H9 (cell line): ENCODE measurements at regions not wholly inside any gene's neighbourhood (a gene's known extent, or its start where the extent isn't known, plus 50 kb on each side); places are given as distances from the start of the nearest gene placed in this dataset.

Experiments used
- DNase-seq: peaks from one replicate; pipeline ENCODE4 v3.0.0-alpha.2; 2017
- H2AFZ ChIP-seq: one replicate; pipeline ENCODE4 v1.6.1; 2013; ENCODE audit warnings: mild to moderate bottlenecking, low read length, control low read depth, moderate library complexity
- H2AK5ac ChIP-seq: 2 replicates; pipeline ENCODE4 v1.6.1; 2013; ENCODE audit warnings: low read length, control low read depth, mixed read lengths; ENCODE audit not compliant: insufficient read length
- H2BK120ac ChIP-seq: one replicate; pipeline ENCODE4 v1.6.1; 2013; ENCODE audit warnings: low read depth, mild to moderate bottlenecking, low read length, control low read depth, inconsistent platforms; ENCODE audit not compliant: poor library complexity, severe bottlenecking
- H2BK12ac ChIP-seq: 2 replicates; pipeline ENCODE4 v1.6.1; 2013; ENCODE audit warnings: low read length, control low read depth, mixed read lengths, low read depth; ENCODE audit not compliant: insufficient read length
- H2BK15ac ChIP-seq: 2 replicates; pipeline ENCODE4 v1.6.1; 2013; ENCODE audit warnings: low read depth, low read length, control low read depth
- H2BK20ac ChIP-seq: one replicate; pipeline ENCODE4 v1.6.1; 2013; ENCODE audit warnings: low read depth, mild to moderate bottlenecking, low read length, control low read depth, inconsistent platforms; ENCODE audit not compliant: poor library complexity, severe bottlenecking
- H2BK5ac ChIP-seq: 2 replicates; pipeline ENCODE4 v1.6.1; 2013; ENCODE audit warnings: low read length, control low read depth, mixed read lengths; ENCODE audit not compliant: insufficient read length
- H3K14ac ChIP-seq: 2 replicates; pipeline ENCODE4 v1.6.1; 2013; ENCODE audit warnings: low read length, control low read depth; ENCODE audit not compliant: insufficient read depth
- H3K18ac ChIP-seq: 2 replicates; pipeline ENCODE4 v1.6.1; 2013; ENCODE audit warnings: low read depth, mild to moderate bottlenecking, mixed read lengths, low read length, control low read depth; ENCODE audit not compliant: insufficient read length
- H3K23ac ChIP-seq: 2 replicates; pipeline ENCODE4 v1.6.1; 2013; ENCODE audit warnings: low read length, control low read depth, mixed read lengths, low read depth; ENCODE audit not compliant: insufficient read length
- H3K23me2 ChIP-seq: 2 replicates; pipeline ENCODE4 v1.6.1; 2013; ENCODE audit warnings: low read depth, mild to moderate bottlenecking, mixed read lengths, low read length, control low read depth; ENCODE audit not compliant: insufficient read length, poor library complexity, severe bottlenecking
- H3K27ac ChIP-seq: 2 replicates; pipeline ENCODE4 v1.5.1; 2013; ENCODE audit warnings: low read length, control low read depth, mixed read lengths, low read depth; ENCODE audit not compliant: insufficient read length
- H3K27me3 ChIP-seq: 2 replicates; pipeline ENCODE4 v1.6.1; 2013; ENCODE audit warnings: low read length, control low read depth, inconsistent platforms; ENCODE audit not compliant: insufficient read depth
- H3K4ac ChIP-seq: 2 replicates; pipeline ENCODE4 v1.6.1; 2013; ENCODE audit warnings: low read depth, mild to moderate bottlenecking, control low read depth, inconsistent platforms, low read length, moderate library complexity
- H3K4me1 ChIP-seq: 2 replicates; pipeline ENCODE4 v1.6.1; 2013; ENCODE audit warnings: low read length, control low read depth, inconsistent platforms; ENCODE audit not compliant: insufficient read depth
- H3K4me2 ChIP-seq: 2 replicates; pipeline ENCODE4 v1.6.1; 2013; ENCODE audit warnings: low read length, control low read depth, mixed read lengths; ENCODE audit not compliant: insufficient read length, insufficient read depth
- H3K56ac ChIP-seq: 2 replicates; pipeline ENCODE4 v1.6.1; 2013; ENCODE audit warnings: low read depth, mild to moderate bottlenecking, mixed read lengths, low read length, control low read depth; ENCODE audit not compliant: insufficient read length
- H3K79me1 ChIP-seq: 2 replicates; pipeline ENCODE4 v1.6.1; 2013; ENCODE audit warnings: low read depth, mild to moderate bottlenecking, moderate library complexity, low read length, control low read depth, inconsistent platforms; ENCODE audit not compliant: insufficient read depth, poor library complexity, severe bottlenecking
- H3K79me2 ChIP-seq: 2 replicates; pipeline ENCODE4 v1.6.1; 2013; ENCODE audit warnings: low read length, control low read depth, inconsistent platforms; ENCODE audit not compliant: insufficient read depth
- H3K9ac ChIP-seq: 2 replicates; pipeline ENCODE4 v1.6.1; 2013; ENCODE audit warnings: low read length, control low read depth, mixed read lengths; ENCODE audit not compliant: insufficient read length; ENCODE audit errors: extremely low read depth
- H3K9me3 ChIP-seq: one replicate; pipeline ENCODE4 v1.6.1; 2013; ENCODE audit warnings: low read depth, low read length, inconsistent platforms; ENCODE audit not compliant: control insufficient read depth
- H3T11ph ChIP-seq: one replicate; pipeline ENCODE4 v1.6.1; 2013; ENCODE audit warnings: mild to moderate bottlenecking, low read length, control low read depth, inconsistent platforms
- H4K20me1 ChIP-seq: one replicate; pipeline ENCODE4 v1.6.1; 2013; ENCODE audit not compliant: control insufficient read depth, insufficient read length, insufficient read depth
- H4K5ac ChIP-seq: 2 replicates; pipeline ENCODE4 v1.6.1; 2013; ENCODE audit warnings: low read depth, mild to moderate bottlenecking, mixed read lengths, low read length, control low read depth; ENCODE audit not compliant: insufficient read length
- H4K8ac ChIP-seq: replicated peaks from 2 replicates; pipeline ENCODE4 v1.6.1; 2013; ENCODE audit warnings: low read length, control low read depth, mixed read lengths, low read depth; ENCODE audit not compliant: insufficient read length
- H4K91ac ChIP-seq: 2 replicates; pipeline ENCODE4 v1.6.1; 2013; ENCODE audit warnings: low read depth, mild to moderate bottlenecking, moderate library complexity, mixed read lengths, low read length, control low read depth; ENCODE audit not compliant: insufficient read length
- H3K27ac Mint-ChIP-seq, 3 experiments: 2 replicates in 2 of 3; 3 replicates in 1 of 3; pipeline ENCODE4 v1.8.0; 2020 to 2021; ENCODE audit warnings: mixed read lengths in 3 of 3, mild to moderate bottlenecking in 1 of 3, moderate library complexity in 1 of 3
- H3K27me3 Mint-ChIP-seq: 2 replicates; pipeline ENCODE4 v1.8.0; 2021; ENCODE audit warnings: low read depth, mild to moderate bottlenecking, moderate library complexity, mixed read lengths
- H3K36me3 Mint-ChIP-seq, 3 experiments: 2 replicates in 2 of 3; 3 replicates in 1 of 3; pipeline ENCODE4 v1.8.0; 2020 to 2021; ENCODE audit warnings: low read depth in 3 of 3, mixed read lengths in 3 of 3; ENCODE audit not compliant: insufficient read depth in 1 of 3
- H3K4me1 Mint-ChIP-seq, 2 experiments: 2 replicates each; pipeline ENCODE4 v1.8.0; 2020; ENCODE audit warnings: mixed read lengths in 2 of 2
- H3K4me3 Mint-ChIP-seq, 2 experiments: 2 replicates in 1 of 2; 3 replicates in 1 of 2; pipeline ENCODE4 v1.8.0; 2020 to 2021; ENCODE audit warnings: mild to moderate bottlenecking in 2 of 2, mixed read lengths in 2 of 2, moderate library complexity in 1 of 2
- H3K9me3 Mint-ChIP-seq, 2 experiments: 2 replicates in 1 of 2; 3 replicates in 1 of 2; pipeline ENCODE4 v1.8.0; 2020; ENCODE audit warnings: mild to moderate bottlenecking in 2 of 2, mixed read lengths in 2 of 2, moderate library complexity in 1 of 2
- CTCF ChIP-seq: fragments of 200-600 bp; sonication (generic); conservative IDR thresholded peaks from 3 replicates; pipeline ENCODE4 v1.8.0; 2021; ENCODE audit warnings: antibody characterized with exemption, mild to moderate bottlenecking
- WGBS: extraction: QIAGEN DNeasy Blood & Tissue Kit; methylation state at CpG from one replicate; pipeline ENCODE4 v1.1.7; 2013; ENCODE audit warnings: missing lambda C conversion rate, low lambda C conversion rate, mixed read lengths; ENCODE audit not compliant: insufficient read length; ENCODE audit errors: extremely low coverage; 5-methylcytosine and 5-hydroxymethylcytosine counted together

- H3T11ph ChIP-seq: no peak overlapping the region
- H3K27me3 ChIP-seq: no peaks in the 10 kb centered on the region
- no peak overlapping the region for H4K8ac ChIP-seq
- no peak for DNase-seq
- no peak overlapping the region for H4K91ac ChIP-seq
- H3K79me1 ChIP-seq: no peaks in the 10 kb centered on the region
- H3K79me2 ChIP-seq: no peaks in the 10 kb centered on the region
- H2AK5ac ChIP-seq: no peak overlapping the region
- no peak overlapping the region for H2BK120ac ChIP-seq
- Mint-ChIP-seq H3K27ac (no peak overlapping the region), H3K27me3 (no peaks in the 10 kb centered on the region), H3K4me3 (no peak overlapping the region), H3K9me3 (no peaks in the 10 kb centered on the region), H3K36me3 (no peaks in the 10 kb centered on the region), H3K4me1 (peaks cover 4 to 7% of the 10 kb centered on the region in 2 experiments; a peak in 3 of 4 replicates)
- no peak overlapping the region for H2BK15ac ChIP-seq
- H2BK12ac ChIP-seq: no peak overlapping the region
- no CpG with 5 or more reads among the region's 3 CpGs for WGBS
- H4K5ac ChIP-seq: no peak overlapping the region
- H2AFZ ChIP-seq: no peak overlapping the region
- H3K4me1 ChIP-seq: no peaks in the 10 kb centered on the region
- H3K23me2 ChIP-seq: no peaks in the 10 kb centered on the region
- peak; percentile 85 for TF ChIP-seq CTCF
- H3K9ac ChIP-seq: no peak overlapping the region
- H3K18ac ChIP-seq: no peak overlapping the region
- H3K56ac ChIP-seq: no peak overlapping the region
- no peak overlapping the region for H2BK5ac ChIP-seq
- H3K4me2 ChIP-seq: no peak overlapping the region
- H4K20me1 ChIP-seq: no peaks in the 10 kb centered on the region
- no peak overlapping the region for H3K23ac ChIP-seq
- no peak overlapping the region for H3K27ac ChIP-seq
- no peak overlapping the region for H3K4ac ChIP-seq
- no peaks in the 10 kb centered on the region for H3K9me3 ChIP-seq
- H3K14ac ChIP-seq: no peak overlapping the region
- H2BK20ac ChIP-seq: no peak overlapping the region
These were observed 469.4 kb upstream of the ROBO2 start for GRCh38 chr3:76570436-76571057.
